ENCODE measurements at regions not wholly inside any gene's neighbourhood (a gene's known extent, or its start where the extent isn't known, plus 50 kb on each side); places are given as distances from the start of the nearest gene placed in this dataset.

- no peak for TF ChIP-seq CTCF (IDR thresholded peaks at IDR 0.05; ENCODE audit: borderline replicate concordance, control extremely low read depth, extremely low read depth, insufficient read depth, missing control alignments)
- in situ Hi-C loops (cut with MboI; ENCODE audit: low sequenced_read_pairs, unreplicated experiment) = no loop called here
- no peak for DNase-seq (ENCODE audit: low spot score)
Observed at GRCh38 chr4:11741190-11741652, 312.5 kb upstream of the HS3ST1 start.

GRCh38 chr4:11739992-11740391, 311.3 kb upstream of the HS3ST1 start:
- DNase-seq (ENCODE audit: low spot score) = no peak
- no peak for TF ChIP-seq CTCF (IDR thresholded peaks at IDR 0.05; ENCODE audit: borderline replicate concordance, control extremely low read depth, extremely low read depth, insufficient read depth, missing control alignments)
- in situ Hi-C loops (cut with MboI; ENCODE audit: low sequenced_read_pairs, unreplicated experiment) = no loop called here

GRCh38 chr4:11736978-11737377, 308.3 kb upstream of the HS3ST1 start:
- in situ Hi-C loops (cut with MboI; ENCODE audit: low sequenced_read_pairs, unreplicated experiment) = no loop called here
- no peak for DNase-seq (ENCODE audit: low spot score)
- no peak for TF ChIP-seq CTCF (IDR thresholded peaks at IDR 0.05; ENCODE audit: borderline replicate concordance, control extremely low read depth, extremely low read depth, insufficient read depth, missing control alignments)

GRCh38 chr4:11735651-11736050, 307.0 kb upstream of the HS3ST1 start:
- DNase-seq (ENCODE audit: low spot score) = no peak
- in situ Hi-C loops (cut with MboI; ENCODE audit: low sequenced_read_pairs, unreplicated experiment) = no loop called here
- no peak for TF ChIP-seq CTCF (IDR thresholded peaks at IDR 0.05; ENCODE audit: borderline replicate concordance, control extremely low read depth, extremely low read depth, insufficient read depth, missing control alignments)

- DNase-seq (ENCODE audit: low spot score) = no peak
- TF ChIP-seq CTCF (IDR thresholded peaks at IDR 0.05; ENCODE audit: borderline replicate concordance, control extremely low read depth, extremely low read depth, insufficient read depth, missing control alignments) = no peak
- in situ Hi-C loops (cut with MboI; ENCODE audit: low sequenced_read_pairs, unreplicated experiment) = no loop called here
Observed at GRCh38 chr4:11732155-11732554, 303.5 kb upstream of the HS3ST1 start.

GRCh38 chr4:11730545-11730944, 301.9 kb upstream of the HS3ST1 start:
- DNase-seq (ENCODE audit: low spot score) = no peak
- no peak for TF ChIP-seq CTCF (IDR thresholded peaks at IDR 0.05; ENCODE audit: borderline replicate concordance, control extremely low read depth, extremely low read depth, insufficient read depth, missing control alignments)
- in situ Hi-C loops (cut with MboI; ENCODE audit: low sequenced_read_pairs, unreplicated experiment) = no loop called here

- DNase-seq (ENCODE audit: low spot score) = no peak
- no peak for TF ChIP-seq CTCF (IDR thresholded peaks at IDR 0.05; ENCODE audit: borderline replicate concordance, control extremely low read depth, extremely low read depth, insufficient read depth, missing control alignments)
- in situ Hi-C loops (cut with MboI; ENCODE audit: low sequenced_read_pairs, unreplicated experiment) = no loop called here
Observed at GRCh38 chr4:11729548-11729947, 300.9 kb upstream of the HS3ST1 start.

All from GM13976 (cell line).